HCT116 (cell line): ENCODE measurements at regions not wholly inside any gene's neighbourhood (a gene's known extent, or its start where the extent isn't known, plus 50 kb on each side); places are given as distances from the start of the nearest gene placed in this dataset.

ENCODE experiments used
- CTCF ChIP-seq, 3 experiments: fragments of 200-600 bp in 1 of 3; sonication (generic) in 1 of 3; IDR thresholded peaks in 2 of 3; conservative IDR thresholded peaks in 1 of 3; 2 replicates each; pipeline ENCODE4 v1.5.1; 2012 to 2017; ENCODE audit warnings: low read depth in 2 of 3, low read length in 2 of 3, antibody characterized with exemption in 1 of 3, borderline replicate concordance in 1 of 3, control low read depth in 1 of 3, mild to moderate bottlenecking in 1 of 3, mixed read lengths in 1 of 3, mixed run types in 1 of 3, moderate library complexity in 1 of 3; ENCODE audit not compliant: insufficient read depth in 1 of 3
- EZH2phosphoT487 ChIP-seq: fragments of 200-600 bp; IDR thresholded peaks from 2 replicates; pipeline ENCODE4 v1.6.1; 2018; ENCODE audit warnings: antibody characterized with exemption, borderline replicate concordance
- RAD21 ChIP-seq: IDR thresholded peaks from 2 replicates; pipeline ENCODE4 v1.6.1; 2012; ENCODE audit warnings: low read depth, mild to moderate bottlenecking
- YY1 ChIP-seq: IDR thresholded peaks from 2 replicates; pipeline ENCODE4 v1.6.1; 2011; ENCODE audit warnings: low read length, low read depth, moderate library complexity, mild to moderate bottlenecking; ENCODE audit not compliant: insufficient replicate concordance; ENCODE audit errors: extremely low read depth
- ZNF274 ChIP-seq: fragments of 200-500 bp; sonication (Bioruptor generic); IDR thresholded peaks from 2 replicates; pipeline ENCODE4 v1.6.1; 2014; ENCODE audit warnings: mild to moderate bottlenecking, low read depth, low read length, inconsistent platforms
- TF ChIP-seq, protein P1 (sequence below): IDR thresholded peaks from 2 replicates; pipeline ENCODE4 v1.6.1; 2012

DNA sequence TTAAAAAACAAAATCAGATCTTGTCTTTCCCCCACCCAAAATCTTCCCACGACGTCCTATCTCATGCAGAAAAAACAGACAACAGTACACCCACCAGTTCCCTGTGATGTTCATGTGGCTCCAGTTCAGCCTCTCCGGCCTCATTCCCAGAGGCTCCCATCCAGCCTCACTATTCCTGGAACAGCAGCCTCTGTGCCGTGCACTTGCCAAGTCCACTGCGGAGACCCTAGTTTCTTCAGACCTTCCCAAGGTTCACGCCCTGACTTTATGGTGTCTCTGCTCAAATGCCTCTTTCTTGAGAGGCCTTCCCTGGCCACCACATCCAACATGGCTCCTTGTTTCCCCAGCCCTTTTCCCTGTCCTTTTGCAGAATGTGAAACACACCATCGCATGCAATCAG, 106.3 kb upstream of the BACE2 start:
- TF ChIP-seq CTCF (IDR thresholded peaks at IDR 0.05 in 2 of 3, conservative IDR thresholded peaks at IDR 0.05 in 1 of 3; ENCODE audit: borderline replicate concordance in 1 of 3, insufficient read depth in 1 of 3, low read depth in 2 of 3, low read length in 2 of 3) (no peak), ZNF274 (no peak), YY1 (no peak), EZH2phosphoT487 (no peak), RAD21 (no peak)
- TF ChIP-seq, protein P1, sequence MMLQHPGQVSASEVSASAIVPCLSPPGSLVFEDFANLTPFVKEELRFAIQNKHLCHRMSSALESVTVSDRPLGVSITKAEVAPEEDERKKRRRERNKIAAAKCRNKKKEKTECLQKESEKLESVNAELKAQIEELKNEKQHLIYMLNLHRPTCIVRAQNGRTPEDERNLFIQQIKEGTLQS, result no peak
